HG02870 (cell line): ENCODE measurements at regions not wholly inside any gene's neighbourhood (a gene's known extent, or its start where the extent isn't known, plus 50 kb on each side); places are given as distances from the start of the nearest gene placed in this dataset.

Source experiments
- ATAC-seq: cut with Tn5 transposase; IDR thresholded peaks from one replicate; pipeline ENCODE4 v1.9.1; 2021; ENCODE audit warnings: mild to moderate bottlenecking, moderate library complexity; ENCODE audit not compliant: unreplicated experiment

DNA sequence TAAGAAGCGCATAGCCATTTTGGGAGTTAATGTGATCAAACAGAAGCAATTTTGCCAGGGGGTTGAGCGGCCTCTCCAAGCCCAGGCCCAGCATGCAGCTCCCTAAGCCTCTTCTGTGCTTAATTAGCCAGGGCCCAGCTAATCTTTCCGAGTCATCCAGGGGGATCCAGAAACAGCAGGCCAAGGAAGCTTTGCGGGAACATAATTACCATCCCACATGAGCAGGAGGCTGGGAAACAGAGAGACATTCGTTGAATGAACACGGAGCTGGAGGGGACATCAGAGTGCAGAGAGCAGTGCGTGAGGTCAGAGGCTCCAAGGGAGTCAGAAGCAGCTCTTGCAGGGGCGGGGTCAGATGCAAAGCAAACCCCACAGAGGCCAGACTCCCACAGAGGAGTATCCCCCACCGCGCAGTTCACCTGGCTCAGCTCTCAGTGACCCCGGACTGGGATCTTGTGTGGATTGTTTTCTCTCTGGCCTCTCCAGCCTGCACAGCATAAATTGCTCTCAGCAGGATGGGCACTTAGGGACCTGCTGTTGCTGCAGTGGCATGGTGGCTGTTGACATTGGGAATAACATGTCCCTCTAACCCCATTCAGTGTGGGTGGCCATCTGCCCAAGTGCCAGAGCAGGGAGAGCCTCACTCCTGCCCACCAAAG lies 657.4 kb downstream of the AJAP1 start:
- no peak for ATAC-seq

DNA sequence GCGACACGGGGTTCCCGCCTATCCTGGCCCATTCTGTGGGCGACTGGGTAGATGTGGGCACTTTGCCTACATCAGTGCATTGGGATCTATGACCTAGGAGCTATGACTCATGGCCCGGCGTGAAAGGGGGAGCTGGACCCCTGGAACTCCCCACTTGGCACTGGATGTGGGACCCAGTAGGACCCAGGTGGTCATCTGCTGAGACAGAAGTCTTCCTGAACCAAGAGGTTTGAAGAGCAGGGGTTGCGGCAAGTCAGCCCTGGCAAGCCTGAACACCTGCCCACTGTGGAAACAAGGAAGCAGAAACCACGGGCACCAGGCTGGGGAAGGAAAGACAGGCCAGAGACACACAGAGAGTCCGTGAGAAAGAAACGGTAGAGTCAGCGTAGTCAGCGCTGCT lies 656.7 kb downstream of the AJAP1 start:
- ATAC-seq = no peak

DNA sequence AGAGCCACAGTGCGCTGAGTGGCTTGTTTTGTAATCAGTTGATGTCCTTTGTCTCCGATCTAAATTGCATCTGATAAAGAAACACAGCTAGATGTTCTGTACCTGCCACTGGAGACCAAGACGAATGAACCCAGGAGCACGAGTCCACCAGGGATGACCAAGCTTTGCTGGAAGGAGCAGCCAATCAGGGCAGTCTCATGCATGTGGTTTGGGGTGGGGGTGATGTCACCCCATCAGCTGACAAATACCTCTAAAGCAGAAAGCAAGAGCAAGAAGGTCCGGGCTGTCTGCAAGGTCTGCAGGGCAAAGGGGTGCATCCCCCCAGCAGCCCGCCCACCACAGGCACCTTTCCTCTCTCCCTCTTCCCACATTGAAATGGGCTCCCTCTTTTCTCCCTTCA lies 653.8 kb downstream of the AJAP1 start:
- no peak for ATAC-seq

DNA sequence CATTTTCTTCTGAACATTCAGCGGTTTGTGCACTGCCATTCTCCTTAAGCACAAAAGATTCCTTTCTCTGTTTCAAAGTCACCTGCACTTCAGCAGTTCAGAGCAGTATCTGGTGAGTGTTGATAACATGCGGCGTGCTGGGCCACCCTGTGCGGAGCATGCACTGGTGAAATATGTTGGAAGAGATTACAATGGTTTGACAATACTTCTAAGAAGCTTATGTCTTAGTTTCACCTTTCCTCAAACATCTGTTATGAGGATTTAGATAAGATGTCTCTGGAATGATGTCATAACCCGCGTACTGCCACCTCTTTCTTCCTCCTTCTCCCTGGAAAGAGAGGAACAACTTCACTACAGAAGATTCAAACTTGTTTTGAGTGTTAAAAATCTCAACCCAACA lies 650.3 kb downstream of the AJAP1 start:
- ATAC-seq = no peak

DNA sequence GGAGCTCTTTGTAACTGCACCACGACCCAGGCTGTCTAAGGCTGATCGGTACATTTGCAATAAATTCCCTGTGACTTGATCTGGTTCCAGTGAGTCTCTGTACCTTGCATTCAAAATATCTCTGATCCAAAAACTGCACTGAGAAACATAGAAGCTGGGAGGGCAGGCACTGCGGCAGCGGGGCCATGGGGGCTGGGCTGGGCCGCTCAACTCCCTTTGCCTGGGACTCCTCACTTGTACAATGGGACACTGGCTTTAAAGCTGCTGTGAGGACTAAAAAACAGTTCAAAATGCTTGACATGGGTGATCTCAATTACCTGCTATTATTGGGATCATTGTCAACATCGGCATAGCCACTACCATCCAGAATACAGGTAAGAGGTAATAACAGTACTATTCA lies 644.0 kb downstream of the AJAP1 start:
- no peak for ATAC-seq

DNA sequence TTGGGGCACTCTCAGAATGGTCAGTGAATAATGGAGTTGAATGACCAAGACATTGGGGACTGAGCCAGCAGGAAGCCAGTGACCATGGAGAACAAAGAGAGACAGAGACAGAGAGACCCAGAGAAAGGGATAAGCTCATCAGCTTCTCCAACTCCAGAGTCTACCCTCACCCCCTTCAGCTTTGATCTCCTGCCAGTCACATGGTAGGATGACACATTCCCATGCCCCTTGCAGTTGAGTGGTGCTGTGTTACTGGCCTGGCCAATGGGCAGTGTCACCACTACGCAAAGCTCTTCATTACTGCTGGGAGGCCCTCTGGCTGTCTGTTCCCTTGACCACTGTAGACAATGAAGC lies 643.5 kb downstream of the AJAP1 start:
- ATAC-seq = no peak

DNA sequence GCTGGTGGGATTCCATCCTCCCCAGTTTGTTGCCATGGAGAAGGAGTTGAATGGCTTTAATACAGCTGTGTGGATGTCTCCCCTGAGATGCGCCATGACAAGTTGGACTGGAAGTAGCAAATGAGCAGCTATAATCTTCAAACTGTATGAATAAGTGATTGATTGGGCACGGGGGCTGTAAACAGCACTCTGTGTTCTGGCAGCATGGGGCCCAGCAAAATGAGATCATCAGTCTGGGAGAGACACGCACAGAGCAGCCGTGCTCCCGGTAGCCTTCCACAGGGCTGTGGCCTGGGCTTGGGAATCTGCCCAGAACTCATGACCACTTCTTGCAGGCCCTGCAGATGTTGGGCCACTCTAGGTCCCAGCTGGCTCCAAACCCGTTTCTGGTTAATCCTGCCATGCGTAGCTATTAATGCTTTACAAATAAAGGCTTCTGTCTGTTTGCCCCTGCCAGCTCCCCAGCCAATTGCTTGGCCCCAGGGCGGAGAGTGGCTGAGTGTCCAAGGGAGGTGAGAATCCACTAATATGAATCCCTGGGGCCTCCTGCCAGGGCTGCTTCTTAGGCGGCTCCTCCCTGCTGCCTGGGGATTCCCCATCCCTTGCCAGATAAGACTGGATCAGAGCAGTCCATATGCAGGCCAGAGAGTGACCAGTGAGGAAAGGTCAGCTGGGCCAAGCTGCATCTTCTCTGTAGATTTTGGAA lies 642.9 kb downstream of the AJAP1 start:
- no peak for ATAC-seq

DNA sequence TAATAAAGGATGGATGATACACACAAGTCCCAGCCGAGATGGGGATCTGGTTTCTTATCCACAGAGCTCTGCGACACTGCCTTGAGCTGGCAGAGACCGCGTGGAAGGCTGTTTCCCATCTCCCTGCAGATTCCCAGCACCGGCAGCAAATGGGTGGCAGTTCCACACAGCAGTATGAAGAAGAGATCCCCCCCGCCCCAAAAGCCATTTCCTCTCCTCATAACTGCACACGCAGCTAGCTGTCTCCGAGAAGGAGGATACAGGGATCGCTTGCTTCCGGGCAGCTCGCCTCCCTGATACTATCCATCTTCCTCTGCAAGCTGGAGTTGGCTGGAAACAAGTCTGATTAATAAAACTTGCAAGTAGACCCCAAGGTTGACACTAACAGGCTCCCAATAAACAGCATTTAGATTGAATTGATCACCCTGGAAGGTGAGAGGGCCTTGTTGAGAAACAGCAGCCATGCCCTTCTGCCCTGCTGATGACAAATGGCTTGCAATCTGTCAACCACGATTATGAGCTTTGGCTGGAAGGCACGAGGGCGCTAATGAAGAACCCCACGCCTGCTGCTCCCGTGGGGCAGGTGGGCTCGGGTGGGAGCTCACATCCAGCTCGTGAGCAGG lies 642.3 kb downstream of the AJAP1 start:
- no peak for ATAC-seq

DNA sequence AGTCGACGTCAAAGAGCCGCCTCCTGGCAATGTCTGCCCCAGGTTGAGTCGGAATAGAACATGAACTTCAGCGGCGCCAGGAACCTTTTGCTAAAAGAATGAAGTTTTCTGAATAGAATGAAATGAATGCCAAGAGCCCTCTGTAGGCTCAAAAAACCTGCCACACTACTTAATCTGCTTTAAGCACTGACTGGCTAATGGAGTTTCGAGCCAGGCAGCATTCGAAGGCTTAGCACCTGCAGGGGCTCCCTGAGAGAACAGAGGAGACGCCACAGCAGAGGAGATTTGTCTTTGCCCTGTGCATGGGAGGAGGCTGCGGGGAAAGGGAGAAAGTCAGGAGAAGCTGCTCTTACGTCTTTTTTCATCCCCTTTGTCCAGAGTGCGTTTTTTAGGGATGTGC lies 641.7 kb downstream of the AJAP1 start:
- no peak for ATAC-seq

DNA sequence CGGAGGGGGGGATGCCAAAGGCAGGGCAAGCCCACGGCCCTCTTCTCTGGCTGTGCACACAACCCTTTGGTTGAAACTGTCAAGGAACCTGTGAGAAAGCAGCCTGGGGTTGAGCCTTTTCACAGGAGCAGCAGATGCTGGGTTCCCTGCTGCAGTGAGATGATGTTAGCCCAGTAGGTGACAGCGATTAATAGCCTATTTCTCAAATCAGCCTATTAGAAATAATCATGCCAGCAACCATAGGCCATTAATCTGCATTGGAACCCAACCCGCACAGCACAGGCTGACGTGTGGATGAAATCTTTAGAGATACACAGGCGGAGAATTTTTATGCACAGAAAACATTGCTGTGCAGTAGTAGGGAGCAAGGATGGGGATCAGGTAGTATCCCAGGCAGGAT lies 637.5 kb downstream of the AJAP1 start:
- no peak for ATAC-seq

DNA sequence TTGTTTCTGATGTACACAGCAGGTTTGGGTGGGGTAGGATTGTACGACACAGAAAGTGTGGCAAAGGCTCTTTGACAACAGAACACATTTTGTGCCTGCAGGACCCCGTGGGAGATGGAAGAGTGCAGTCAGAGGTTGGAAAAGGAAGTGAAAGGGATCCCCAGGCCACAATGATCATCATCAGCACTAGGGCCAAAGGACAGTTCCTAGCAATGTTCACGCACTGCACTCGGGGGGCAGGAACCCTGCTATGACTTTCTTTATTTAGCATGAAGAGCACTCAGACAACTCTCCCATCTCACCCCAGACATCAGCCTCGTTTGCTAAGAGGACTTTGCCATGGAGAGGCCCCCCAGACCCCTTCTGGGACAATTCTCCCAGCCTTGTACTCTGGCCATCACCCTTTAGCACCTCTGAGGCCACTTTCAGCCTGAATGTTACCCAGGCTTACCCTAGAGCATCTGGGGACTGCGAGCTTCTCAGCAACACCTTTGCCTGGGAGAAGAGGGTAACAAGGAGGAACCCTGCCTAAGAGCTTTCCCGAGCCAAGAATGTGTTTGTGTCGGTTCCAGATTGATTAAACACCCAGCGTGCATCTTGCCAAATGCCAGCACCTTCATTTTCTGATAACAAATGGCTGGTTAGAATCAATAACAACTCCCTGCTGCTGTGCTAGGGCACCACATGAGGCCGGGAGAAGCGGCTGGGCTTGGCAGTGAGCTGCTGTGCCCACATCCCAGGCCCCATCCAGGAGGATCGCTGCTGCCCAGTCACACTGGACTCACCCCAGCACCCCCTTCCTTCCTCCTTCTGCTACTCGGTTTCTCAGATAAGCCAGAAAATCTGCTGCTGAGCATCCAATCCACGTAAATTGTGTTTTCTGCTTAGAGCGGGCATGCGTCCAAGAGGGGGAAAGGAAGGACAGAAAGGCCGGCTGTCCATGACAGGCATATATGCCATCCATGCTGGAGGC lies 633.1 kb downstream of the AJAP1 start:
- no peak for ATAC-seq

DNA sequence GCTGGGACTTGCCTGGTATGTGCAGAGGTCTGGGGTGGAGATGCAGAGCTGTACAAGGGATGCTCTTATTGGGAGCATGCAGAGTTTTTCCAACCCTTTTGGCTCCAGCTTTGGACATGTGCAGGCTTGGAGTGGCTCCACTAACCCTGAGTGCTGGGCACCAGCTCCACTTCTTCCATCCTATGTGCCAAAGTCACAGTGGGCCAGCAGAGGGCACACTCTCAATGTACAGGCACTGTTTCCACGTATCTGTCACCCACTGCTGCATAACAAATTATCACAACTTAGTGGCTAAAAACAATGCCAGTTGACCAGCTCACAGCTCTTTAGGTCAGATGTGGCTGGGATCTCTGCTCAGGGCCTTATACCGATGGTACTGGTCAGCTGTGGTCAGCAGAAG lies 631.8 kb downstream of the AJAP1 start:
- no peak for ATAC-seq

DNA sequence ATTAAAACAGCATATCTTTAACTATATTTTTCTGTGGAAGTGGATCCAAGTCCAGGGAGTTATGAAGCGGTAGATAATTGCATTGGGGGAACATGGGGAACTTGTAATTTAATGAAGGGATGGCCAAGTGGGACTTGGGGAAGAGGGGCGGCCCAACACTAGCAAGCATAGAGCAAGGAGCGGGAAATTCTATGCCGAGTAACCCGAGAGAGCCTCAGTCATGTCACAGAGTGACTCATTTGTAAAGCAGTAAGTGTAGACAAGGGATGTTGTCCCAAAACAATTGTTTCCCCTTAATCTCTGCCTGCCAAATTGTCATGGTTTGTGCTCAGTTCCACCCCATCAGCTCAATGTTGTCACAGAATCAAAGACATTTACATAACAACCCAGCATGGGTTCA lies 620.1 kb downstream of the AJAP1 start:
- ATAC-seq = no peak

DNA sequence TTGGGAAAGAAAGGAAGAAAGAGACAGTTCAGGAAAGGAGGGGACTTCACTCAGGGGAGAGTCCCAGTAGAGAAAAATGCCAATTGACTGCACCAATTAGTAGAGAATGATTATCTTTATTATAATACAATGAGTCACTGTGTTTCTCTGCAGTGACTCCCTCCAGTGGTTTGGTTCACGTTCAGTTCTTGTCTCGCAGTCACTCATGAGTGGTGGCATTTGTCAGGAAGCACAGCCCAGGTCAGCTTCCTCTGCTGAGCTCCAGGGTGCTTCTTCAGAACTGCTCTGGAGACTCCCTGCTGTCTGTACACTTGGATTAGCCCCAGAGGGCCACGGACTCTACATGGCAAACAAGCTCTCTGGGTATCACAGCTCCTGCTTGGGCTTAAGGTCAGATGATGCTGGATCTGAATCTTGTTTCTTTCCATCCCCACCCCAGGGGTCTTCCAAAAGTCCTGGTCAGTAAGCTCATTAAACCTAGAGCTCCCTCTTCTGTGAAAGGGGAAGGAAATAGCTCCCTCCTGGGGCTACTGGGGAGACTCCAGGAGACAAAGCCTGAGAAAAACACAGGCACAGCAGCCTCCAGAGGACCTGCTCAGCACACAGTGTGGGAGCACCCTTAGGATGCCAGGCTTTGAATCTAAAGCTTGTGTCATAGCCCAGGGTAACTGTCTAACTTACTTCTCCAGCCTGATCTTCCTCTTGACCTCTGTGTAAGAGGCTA lies 619.0 kb downstream of the AJAP1 start:
- ATAC-seq = no peak

DNA sequence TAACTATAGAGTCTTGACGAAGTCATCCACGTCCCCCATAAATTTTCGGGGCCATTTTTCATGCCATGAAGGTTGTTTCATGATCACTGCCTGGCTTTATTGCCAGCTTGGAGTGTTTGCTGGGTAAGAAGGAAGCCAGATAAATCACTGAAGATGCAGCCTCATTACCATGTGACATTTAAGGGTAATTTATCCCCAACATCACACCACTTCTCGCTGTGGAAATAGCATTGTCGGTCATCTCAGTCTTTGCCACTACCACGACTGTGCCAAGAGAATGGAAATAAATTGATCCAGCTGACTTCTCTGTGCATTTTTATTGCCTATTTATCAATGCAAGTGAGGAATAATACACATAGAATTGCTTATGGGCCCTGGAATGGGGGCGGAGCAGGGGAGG lies 617.9 kb downstream of the AJAP1 start:
- no peak for ATAC-seq

DNA sequence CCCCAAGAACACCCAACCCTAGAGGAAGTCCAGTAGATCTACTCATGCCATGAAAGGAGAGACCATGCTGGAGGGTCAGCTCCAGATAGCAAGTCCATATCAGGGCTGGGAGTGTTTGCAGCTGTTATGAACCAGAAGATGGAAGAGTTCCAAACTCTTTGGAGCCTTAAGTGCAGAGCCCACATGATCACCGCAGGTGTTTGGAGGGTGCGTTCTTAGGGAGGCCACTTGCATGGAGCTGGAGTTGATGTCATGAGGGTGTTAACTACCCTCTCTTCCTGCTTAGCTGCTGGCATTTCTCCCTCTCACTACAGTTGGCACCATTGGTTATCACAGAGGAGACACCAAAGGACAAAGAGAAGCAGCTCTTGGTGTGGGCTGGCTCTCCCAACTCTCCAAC lies 616.9 kb downstream of the AJAP1 start:
- no peak for ATAC-seq

DNA sequence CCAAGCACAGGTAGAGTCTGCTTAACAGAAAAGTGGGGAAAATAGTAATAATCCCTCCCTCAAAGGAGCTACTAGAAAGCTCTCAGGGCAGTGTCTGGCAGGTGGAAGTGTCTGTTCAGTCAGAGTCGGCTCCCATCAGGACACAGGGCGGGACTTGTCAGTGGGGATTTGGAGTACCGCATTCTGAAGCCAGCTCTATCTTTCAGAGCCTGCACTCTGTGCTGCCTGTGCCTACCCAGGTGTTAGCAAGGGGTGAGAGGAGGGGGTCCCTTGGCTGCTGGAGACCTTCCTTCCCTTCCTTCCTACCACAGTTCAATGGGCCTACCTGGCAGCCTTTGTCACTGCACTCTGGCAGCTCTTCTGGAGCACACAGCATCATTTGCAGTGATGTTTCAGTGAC lies 615.5 kb downstream of the AJAP1 start:
- ATAC-seq = no peak

DNA sequence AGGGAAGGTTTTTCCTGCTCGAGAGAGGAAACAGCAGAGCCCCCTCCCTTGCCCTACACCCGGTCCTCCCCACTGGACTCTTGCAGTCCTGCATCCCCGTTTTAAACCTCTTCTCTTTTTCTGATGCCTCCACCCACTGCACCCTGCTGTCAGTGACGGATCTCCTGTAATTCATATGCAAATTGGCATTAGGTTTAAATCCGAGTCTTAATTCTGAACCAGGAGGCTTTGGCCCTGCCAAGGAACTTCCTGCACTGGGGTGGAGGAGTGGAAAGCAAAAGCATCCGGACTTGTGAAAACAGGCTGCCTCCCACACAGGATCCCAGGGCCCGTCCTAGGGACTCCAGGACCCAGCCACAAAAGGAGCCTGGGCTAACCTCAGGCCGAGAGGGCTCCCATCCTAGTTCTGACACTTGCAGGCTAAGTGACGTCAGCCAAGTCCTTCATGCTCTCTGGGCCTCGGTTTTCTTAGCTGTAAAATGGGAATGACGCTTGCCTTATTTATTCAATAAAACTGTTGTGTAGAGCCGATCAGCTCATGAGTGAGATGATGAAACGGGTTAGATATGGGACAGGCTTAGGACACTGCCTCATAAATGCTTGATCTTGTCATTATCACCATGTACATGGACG lies 613.3 kb downstream of the AJAP1 start:
- ATAC-seq = no peak

DNA sequence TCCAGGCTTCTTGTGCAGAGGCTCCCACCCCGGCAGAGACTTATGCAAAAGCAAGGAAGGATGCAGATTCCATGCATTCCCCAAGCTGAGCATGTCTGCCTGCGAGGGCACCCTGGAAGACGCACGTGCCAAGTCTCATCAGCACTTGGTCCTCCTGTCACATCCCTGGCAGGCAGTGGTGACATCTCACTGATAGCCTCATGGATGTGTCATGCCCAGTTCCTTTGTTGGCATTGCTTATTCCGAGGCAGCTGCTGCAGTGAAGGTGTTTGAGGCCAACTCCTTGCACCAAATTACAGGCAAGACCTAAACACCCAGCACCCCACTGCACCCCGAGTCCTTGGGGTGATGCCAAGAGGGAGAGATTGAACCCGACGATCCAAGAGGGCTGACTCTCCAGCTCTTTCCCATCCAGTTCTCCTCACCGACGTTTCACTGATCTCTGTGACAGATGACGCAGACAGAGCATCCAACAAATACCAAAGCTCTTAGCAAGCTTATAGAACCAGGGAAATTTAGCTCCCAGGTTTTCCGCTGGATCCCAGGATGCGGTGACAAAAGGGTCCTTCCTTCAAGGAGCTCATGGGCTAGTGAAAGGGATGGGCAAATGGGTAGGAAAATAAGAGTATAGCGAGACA lies 611.1 kb downstream of the AJAP1 start:
- no peak for ATAC-seq

DNA sequence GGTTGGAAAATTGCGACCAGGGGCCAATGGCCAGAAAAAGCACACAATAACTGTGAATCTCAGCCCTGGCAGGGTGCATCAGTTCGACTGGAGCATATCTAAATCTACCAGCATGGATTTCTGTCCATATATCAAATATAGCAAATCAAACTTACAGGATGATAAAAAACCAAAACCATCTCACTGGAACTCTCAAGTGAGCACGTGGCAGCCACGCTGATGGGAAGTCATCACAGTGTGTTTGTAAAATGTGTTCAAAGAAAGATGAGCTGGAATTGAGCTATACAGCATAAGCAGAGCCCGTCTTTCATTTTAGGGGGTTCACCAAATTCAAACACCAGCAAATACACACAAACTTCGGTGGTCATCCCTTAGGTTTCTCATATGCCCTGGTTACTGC lies 610.1 kb downstream of the AJAP1 start:
- no peak for ATAC-seq
